ENCODE measurements at regions not wholly inside any gene's neighbourhood (a gene's known extent, or its start where the extent isn't known, plus 50 kb on each side); places are given as distances from the start of the nearest gene placed in this dataset.

DNA sequence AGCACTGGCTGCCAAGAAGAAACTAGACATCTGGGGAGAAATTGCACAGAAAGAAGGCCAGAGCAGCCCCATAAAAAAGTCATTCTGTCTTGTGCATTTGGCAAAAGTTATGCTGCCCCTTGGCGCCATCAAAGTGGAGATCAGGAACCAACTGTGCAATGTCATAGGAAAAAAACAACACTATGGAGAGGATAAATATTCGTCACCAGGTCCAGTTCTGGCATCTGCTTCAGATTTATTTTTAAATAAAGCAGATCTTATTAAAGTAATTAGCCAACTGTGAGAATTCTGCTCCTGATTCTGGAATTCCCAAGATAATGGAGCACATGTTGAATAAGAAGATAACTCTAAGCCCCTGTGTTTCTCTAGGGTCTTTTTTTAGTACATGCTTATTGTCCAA is 500.0 kb upstream of the IL12A start:
- TF ChIP-seq, protein P1, sequence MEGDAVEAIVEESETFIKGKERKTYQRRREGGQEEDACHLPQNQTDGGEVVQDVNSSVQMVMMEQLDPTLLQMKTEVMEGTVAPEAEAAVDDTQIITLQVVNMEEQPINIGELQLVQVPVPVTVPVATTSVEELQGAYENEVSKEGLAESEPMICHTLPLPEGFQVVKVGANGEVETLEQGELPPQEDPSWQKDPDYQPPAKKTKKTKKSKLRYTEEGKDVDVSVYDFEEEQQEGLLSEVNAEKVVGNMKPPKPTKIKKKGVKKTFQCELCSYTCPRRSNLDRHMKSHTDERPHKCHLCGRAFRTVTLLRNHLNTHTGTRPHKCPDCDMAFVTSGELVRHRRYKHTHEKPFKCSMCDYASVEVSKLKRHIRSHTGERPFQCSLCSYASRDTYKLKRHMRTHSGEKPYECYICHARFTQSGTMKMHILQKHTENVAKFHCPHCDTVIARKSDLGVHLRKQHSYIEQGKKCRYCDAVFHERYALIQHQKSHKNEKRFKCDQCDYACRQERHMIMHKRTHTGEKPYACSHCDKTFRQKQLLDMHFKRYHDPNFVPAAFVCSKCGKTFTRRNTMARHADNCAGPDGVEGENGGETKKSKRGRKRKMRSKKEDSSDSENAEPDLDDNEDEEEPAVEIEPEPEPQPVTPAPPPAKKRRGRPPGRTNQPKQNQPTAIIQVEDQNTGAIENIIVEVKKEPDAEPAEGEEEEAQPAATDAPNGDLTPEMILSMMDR (IDR thresholded peaks at IDR 0.05; ENCODE audit: low read depth, low read length), result no peak
- TF ChIP-seq POLR2A (IDR thresholded peaks at IDR 0.05; ENCODE audit: extremely low read depth, insufficient read length), result no peak

All from NB4 (cell line).